ENCODE measurements at regions not wholly inside any gene's neighbourhood (a gene's known extent, or its start where the extent isn't known, plus 50 kb on each side); places are given as distances from the start of the nearest gene placed in this dataset.

- DNase-seq, result no peak
Observed at GRCh38 chr13:95455782-95456181, 96.7 kb upstream of the CLDN10 start.

DNA sequence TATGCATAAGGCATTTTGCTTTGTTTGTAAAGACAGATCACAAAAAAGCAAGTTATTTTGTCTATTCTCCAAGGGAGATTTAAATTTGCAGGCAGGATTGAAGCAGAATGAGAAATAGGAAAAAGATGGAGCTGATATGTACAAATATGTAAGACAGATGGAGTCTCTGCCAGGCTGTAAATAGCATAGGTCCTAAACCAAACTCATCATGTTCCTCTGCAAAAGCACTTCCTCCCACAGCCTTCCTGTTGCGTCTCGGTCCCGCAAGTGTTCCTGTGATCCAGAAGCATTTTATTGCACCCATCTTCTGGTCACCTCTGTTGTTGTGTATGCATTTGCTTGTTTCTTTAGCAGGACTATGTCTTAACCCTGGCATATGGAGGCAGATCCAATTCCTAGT, 95.7 kb upstream of the CLDN10 start:
- DNase-seq, result no peak

DNA sequence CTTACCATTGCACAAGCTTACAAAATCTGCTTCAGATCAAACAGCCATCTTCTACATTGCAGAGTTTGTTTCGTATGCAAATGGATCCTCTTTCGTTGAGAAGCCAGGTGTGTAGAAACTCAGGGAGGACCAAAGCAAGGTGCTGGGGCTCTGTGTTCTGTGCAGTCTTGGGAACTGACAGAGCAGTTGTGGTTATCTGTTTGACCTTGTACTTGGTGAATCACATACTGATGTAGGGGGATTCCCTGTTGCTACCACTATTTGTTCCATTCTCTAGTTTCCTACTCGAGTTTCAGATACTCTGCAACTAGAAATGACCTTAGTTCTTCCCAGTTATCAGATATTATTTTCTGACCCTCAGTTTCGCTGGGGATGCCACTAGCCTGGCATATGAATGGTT, 95.2 kb upstream of the CLDN10 start:
- DNase-seq, result no peak

DNA sequence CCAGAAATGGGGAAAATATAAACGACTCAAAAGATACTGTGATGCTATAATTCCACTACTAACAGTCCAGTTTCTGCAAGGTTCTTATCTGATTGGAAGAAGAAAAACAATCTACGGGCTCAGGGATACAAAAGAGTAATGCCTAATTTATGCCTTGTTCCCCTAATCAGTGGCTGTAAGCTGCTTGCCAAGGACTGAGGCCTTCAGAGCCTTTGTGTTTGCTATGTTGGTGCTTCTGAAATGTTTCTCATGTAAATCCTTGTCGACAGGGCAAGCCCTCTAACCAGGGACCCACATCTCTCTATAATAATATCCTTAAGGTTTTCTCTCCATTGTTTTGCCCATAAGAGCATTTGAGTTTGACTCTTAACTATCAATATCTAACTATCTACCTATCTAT, 89.7 kb upstream of the CLDN10 start:
- no peak for DNase-seq

DNA sequence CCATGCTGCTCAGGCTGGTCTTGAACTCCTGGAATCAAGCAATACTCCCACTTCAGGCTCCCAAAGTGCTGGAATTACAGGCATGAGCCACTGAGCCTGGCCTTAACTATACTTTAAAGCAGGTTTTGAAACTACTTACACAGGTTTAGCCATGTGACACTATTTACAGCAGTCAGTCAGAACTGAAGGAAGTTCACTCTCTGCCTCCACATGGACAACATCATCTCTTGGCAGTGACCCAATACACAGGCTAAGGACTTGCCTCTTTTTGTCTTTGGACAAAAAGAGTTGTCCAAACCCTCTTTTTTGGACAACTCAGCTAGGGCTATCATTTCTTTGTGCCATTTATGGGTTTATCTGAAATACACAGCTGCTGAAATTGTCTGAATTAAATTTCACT, 89.0 kb upstream of the CLDN10 start:
- no peak for DNase-seq

- no peak for DNase-seq
Observed at GRCh38 chr13:95470574-95471366, 81.8 kb upstream of the CLDN10 start.

GRCh38 chr13:95471960-95472359, 80.6 kb upstream of the CLDN10 start:
- DNase-seq, result no peak

DNA sequence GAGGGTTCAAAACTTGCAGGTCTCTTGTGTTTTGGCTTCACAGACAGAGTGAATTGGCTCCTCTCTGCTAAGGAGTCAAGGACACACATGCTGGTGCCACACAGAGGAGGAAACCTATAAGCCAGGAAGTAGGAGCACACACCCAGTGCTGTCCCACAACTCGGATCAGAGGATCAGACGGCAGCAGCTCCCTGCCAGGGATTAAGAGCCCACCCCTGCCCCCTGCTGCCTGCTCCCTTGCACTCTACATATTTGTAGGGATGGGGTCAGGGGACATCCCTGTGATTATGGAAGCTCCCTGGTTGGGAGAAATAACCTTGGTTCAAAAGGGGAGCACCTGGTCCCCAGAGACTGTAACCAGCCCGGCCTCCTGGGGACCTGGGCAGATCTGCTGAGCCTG, 77.5 kb upstream of the CLDN10 start:
- no peak for DNase-seq

DNA sequence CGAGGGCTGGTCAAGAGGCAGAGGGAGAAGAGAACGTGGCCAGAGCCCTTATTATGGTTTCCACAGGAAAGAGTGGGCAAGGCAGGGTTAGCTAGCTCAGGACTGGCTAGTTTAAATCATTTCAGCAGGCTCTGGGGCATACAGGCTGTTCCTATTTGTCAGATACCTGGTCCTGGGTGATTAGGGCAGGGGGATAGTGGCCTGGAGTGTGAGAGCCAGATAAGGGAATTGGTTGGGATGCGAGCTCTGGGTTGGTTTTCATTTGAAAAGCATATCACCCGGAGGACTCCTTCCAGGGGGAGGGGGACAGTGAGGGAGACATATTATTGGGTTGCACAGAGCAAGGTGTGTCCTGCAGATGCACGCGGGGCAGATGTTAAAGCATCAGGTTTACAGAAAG, 75.3 kb upstream of the CLDN10 start:
- no peak for DNase-seq

DNA sequence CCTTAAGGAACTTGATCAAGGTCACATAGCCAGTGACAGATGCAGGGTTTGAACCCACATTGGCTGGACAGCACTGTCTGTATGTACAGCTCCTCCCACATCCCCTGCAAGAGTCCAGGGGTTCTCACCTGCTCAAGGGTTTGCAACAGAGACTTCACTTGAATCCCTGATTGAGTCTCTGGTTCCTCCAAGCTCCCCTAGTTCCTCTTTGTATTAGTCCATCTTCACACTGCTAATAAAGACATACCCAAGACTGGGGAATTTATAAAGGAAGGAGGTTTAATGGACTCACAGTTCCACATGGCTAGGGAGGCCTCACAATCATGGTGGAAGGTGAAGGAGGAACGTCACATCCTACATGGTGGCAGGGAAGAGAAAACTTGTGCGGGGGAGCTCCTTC, 72.8 kb upstream of the CLDN10 start:
- DNase-seq, result no peak

GRCh38 chr13:95480131-95480545, 72.4 kb upstream of the CLDN10 start:
- DNase-seq, result no peak

GRCh38 chr13:95480791-95481780, 71.4 kb upstream of the CLDN10 start:
- no peak for DNase-seq

- no peak for DNase-seq
Observed at GRCh38 chr13:95484052-95484451, 68.5 kb upstream of the CLDN10 start.

GRCh38 chr13:95485045-95485517, 67.4 kb upstream of the CLDN10 start:
- no peak for DNase-seq

DNA sequence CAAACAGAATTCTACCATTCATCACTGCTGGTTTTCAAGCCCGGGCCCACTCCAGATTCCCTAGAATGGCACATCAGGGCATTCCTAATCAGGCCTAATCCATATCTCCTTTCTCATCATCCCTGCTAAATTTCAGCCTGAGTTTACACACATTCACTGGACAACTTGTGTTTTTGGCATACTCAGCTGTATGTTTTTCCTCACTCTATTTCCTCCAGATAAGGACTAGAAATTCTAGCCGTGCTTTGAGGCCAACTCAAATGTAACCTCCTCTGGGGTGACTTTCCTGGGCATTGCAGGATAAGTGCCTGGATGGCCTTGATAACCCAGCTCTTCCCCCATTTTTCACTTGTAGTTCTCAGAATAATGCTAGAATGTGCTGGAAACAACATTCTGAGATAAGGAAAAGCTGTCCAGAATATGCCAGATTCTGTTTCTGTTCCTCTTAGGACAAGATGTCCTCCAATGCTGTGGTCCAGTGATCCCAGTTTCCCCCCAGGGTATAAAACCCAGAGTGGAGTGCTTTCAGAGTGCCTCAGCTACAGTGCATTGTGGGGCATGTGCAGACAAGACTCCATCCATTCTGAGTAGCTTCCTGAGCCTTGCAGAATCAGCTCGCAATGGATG, 66.9 kb upstream of the CLDN10 start:
- DNase-seq, result no peak

DNA sequence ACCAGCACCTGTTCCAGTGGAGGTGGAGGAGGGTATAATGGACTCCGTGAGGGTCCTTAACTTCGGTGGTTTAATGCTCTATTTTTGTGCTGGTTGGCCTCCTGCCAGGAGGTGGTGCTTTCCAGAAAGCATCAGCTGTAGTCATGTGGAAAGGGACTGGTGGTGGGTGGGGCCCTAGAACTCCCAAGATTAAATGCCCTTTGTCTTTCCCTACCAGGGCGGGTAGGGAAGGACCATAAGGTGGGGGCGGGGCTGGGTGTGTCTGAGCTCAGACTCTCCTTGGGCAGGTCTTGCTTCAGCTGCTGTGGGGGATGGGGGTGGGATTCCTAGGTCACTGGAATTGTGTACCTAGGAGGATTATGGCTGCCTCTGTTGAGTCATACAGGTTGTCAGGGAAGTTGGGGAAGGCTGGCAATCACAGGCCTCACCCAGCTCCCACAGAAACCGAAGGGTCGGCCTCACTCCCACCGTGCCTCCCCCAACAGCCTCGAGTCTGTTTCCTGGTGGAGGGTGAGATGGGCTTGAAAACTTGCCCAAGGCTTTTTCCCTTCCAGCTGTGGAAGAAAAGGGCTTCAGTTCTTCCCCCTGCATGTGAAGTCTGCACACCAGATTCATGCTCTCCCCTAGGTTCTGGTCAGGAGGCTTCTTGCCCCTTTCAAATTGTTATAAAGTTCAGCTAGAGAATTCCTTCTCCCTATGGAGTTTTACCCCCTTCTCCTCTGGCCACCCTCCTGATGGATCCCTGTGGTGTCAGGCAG, 60.3 kb upstream of the CLDN10 start:
- DNase-seq, result no peak

DNA sequence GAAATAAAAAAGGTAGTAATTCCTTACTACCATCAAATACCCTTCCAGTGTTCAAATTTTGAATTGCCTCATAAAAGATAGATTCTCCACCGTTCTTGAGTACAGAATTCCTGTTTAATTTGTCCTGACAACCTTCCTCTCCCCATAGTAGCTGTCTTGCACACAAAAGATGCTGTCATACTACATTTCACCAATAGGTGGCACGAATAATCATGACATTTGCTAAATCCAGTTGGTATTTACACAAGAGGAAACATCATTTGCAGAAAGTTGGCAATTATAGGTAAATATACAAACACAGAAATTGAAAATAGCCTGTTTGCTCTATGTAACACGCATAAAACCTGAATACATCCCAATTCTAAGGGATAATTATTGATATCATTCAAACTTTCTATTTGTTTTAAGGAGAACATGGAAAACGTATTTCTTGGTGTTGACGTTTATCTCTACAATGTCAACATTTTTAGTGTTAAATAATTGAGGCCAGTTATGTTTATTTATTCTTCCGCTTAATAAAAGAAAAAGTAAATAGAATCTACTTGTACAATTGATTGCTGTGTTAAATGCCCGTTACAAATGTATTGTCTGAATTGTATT, 58.3 kb upstream of the CLDN10 start:
- peak; percentile 5 to 59 for DNase-seq

- DNase-seq, result no peak
Observed at GRCh38 chr13:95496485-95496884, 56.0 kb upstream of the CLDN10 start.

- no peak for DNase-seq
Observed at GRCh38 chr13:95497381-95497807, 55.1 kb upstream of the CLDN10 start.

DNA sequence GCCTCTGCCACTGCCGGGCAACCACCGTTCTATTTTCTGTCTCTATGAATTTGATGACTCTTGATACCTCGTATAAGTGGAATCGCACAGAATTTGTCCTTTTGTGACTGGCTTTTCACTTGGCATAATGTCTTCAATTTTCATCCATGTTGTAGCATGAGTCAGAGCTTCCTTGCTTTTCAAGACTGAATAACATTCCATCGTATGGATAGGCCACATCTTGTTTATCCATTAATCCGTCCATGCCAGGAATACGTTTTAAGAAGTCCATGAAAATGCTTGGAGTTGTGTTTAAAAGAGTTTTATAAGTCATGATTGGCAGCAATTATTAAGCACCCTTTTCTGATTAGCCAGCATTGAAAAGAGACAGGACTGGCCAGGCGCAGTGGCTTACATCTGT, 53.6 kb upstream of the CLDN10 start:
- DNase-seq, result no peak

- DNase-seq, result no peak
Observed at GRCh38 chr13:95499811-95500712, 52.5 kb upstream of the CLDN10 start.

Measured in SW 1271 (cell line).